ENCODE measurements at regions not wholly inside any gene's neighbourhood (a gene's known extent, or its start where the extent isn't known, plus 50 kb on each side); places are given as distances from the start of the nearest gene placed in this dataset.
"Not testable (repeated sequence)": the region's sequence is repeated elsewhere in the genome, so short reads cannot be mapped to it uniquely, and the experiment has no call there.

GRCh38 chr2:131686894-131687238, 159.2 kb downstream of the CCDC74A start:
- TF ChIP-seq, protein P1, sequence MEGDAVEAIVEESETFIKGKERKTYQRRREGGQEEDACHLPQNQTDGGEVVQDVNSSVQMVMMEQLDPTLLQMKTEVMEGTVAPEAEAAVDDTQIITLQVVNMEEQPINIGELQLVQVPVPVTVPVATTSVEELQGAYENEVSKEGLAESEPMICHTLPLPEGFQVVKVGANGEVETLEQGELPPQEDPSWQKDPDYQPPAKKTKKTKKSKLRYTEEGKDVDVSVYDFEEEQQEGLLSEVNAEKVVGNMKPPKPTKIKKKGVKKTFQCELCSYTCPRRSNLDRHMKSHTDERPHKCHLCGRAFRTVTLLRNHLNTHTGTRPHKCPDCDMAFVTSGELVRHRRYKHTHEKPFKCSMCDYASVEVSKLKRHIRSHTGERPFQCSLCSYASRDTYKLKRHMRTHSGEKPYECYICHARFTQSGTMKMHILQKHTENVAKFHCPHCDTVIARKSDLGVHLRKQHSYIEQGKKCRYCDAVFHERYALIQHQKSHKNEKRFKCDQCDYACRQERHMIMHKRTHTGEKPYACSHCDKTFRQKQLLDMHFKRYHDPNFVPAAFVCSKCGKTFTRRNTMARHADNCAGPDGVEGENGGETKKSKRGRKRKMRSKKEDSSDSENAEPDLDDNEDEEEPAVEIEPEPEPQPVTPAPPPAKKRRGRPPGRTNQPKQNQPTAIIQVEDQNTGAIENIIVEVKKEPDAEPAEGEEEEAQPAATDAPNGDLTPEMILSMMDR (IDR thresholded peaks at IDR 0.05), result not testable (repeated sequence)
- TF ChIP-seq POLR2A, POLR2AphosphoS5 (IDR thresholded peaks at IDR 0.05): not testable (repeated sequence)

Measured in prostate gland (tissue), 2 donors.